SK-N-SH (cell line): ENCODE measurements at regions not wholly inside any gene's neighbourhood (a gene's known extent, or its start where the extent isn't known, plus 50 kb on each side); places are given as distances from the start of the nearest gene placed in this dataset.

Source experiments
- CTCF ChIA-PET: fragments of 300-600, 350-600 bp; formaldehyde crosslinking; extraction: SDS; loops from one replicate; lab custom pipeline; 2021; lab: Yijun Ruan, JAX
- POLR2A ChIA-PET: fragments of 350-600 bp; sonication (Branson Sonifier 250); formaldehyde crosslinking; extraction: SDS; loops from one replicate; lab custom pipeline; 2020; ENCODE audit warnings: antibody characterized with exemption, inconsistent platforms; lab: Yijun Ruan, JAX
- DNase-seq: peaks from one replicate; pipeline ENCODE4 v3.0.0; 2012
- H2AFZ ChIP-seq: fragments of 200-600 bp; sonication (generic); 2 replicates; pipeline ENCODE4 v1.8.1; 2016; ENCODE audit warnings: antibody characterized with exemption, mild to moderate bottlenecking, low read depth
- H3F3A ChIP-seq: fragments of 200-600 bp; sonication (generic); replicated peaks from 2 replicates; pipeline ENCODE3; 2016; ENCODE audit warnings: antibody characterized with exemption, mild to moderate bottlenecking; ENCODE audit not compliant: insufficient read depth
- H3K27ac ChIP-seq, 2 experiments: fragments of 200-500 bp in 1 of 2; fragments of 200-600 bp in 1 of 2; sonication (Bioruptor generic) in 1 of 2; sonication (generic), shearing (Covaris generic) in 1 of 2; 2 replicates each; pipeline versions ENCODE4 v1.5.1 to v1.6.1; 2014 to 2016; ENCODE audit warnings: low read depth in 2 of 2, inconsistent platforms in 1 of 2, low read length in 1 of 2, mild to moderate bottlenecking in 1 of 2, mixed read lengths in 1 of 2
- H3K27me3 ChIP-seq: fragments of 200-600 bp; sonication (generic), shearing (Covaris generic); 2 replicates; pipeline ENCODE4 v1.6.1; 2016; ENCODE audit warnings: mixed run types; ENCODE audit not compliant: insufficient read depth
- H3K36me3 ChIP-seq, 2 experiments: fragments of 200-500 bp in 1 of 2; fragments of 200-600 bp in 1 of 2; sonication (Bioruptor generic) in 1 of 2; sonication (generic) in 1 of 2; replicated peaks in 1 of 2; 2 replicates each; pipeline versions ENCODE3 to v1.5.1; 2014 to 2016; ENCODE audit warnings: low read length in 1 of 2, mild to moderate bottlenecking in 1 of 2; ENCODE audit not compliant: insufficient read depth in 2 of 2, control insufficient read depth in 1 of 2
- H3K4me1 ChIP-seq, 2 experiments: fragments of 200-500 bp in 1 of 2; fragments of 200-600 bp in 1 of 2; sonication (Bioruptor generic) in 1 of 2; sonication (generic), shearing (Covaris generic) in 1 of 2; 2 replicates each; pipeline versions ENCODE4 v1.5.1 to v1.6.1; 2014 to 2016; ENCODE audit warnings: low read depth in 1 of 2, low read length in 1 of 2, mixed run types in 1 of 2; ENCODE audit not compliant: insufficient read depth in 2 of 2, control insufficient read depth in 1 of 2
- H3K4me2 ChIP-seq: fragments of 200-600 bp; sonication (generic), shearing (Covaris generic); 2 replicates; pipeline ENCODE4 v1.6.1; 2017; ENCODE audit warnings: mixed run types
- H3K4me3 ChIP-seq, 2 experiments: fragments of 200-500 bp in 1 of 2; fragments of 200-600 bp in 1 of 2; sonication (Bioruptor generic) in 1 of 2; sonication (generic), shearing (Covaris generic) in 1 of 2; 2 replicates each; pipeline versions ENCODE4 v1.5.1 to v1.8.1; 2014 to 2016; ENCODE audit warnings: low read depth in 2 of 2, inconsistent platforms in 1 of 2, low read length in 1 of 2, mild to moderate bottlenecking in 1 of 2, mixed read lengths in 1 of 2, moderate library complexity in 1 of 2
- H3K79me2 ChIP-seq: fragments of 200-600 bp; sonication (generic); 2 replicates; pipeline ENCODE4 v1.8.1; 2017; ENCODE audit warnings: mild to moderate bottlenecking; ENCODE audit not compliant: insufficient read depth
- H3K9ac ChIP-seq: fragments of 200-600 bp; sonication (generic); 2 replicates; pipeline ENCODE4 v1.6.1; 2017; ENCODE audit warnings: mixed run types
- H3K9me2 ChIP-seq: fragments of 200-600 bp; sonication (generic); 2 replicates; pipeline ENCODE4 v1.6.1; 2017; ENCODE audit warnings: mixed run types
- H3K9me3 ChIP-seq: fragments of 200-600 bp; sonication (generic); 2 replicates; pipeline ENCODE4 v1.6.1; 2017; ENCODE audit warnings: mixed run types, mild to moderate bottlenecking, moderate library complexity
- H4K20me1 ChIP-seq: fragments of 200-600 bp; sonication (generic); 2 replicates; pipeline ENCODE4 v1.6.1; 2017; ENCODE audit warnings: mild to moderate bottlenecking, mixed run types; ENCODE audit not compliant: insufficient read depth
- ELF1 ChIP-seq: IDR thresholded peaks from 2 replicates; pipeline ENCODE4 v1.4.0; 2012
- EP300 ChIP-seq, 2 experiments: IDR thresholded peaks; 2 replicates each; pipeline versions ENCODE4 v1.4.0 to v1.6.1; 2012; ENCODE audit warnings: borderline replicate concordance in 1 of 2, low read depth in 1 of 2, low read length in 1 of 2
- EZH2phosphoT487 ChIP-seq: fragments of 200-600 bp; sonication (generic); IDR thresholded peaks from 2 replicates; pipeline ENCODE4 v1.6.1; 2017; ENCODE audit warnings: low read depth, mixed run types, mild to moderate bottlenecking, antibody characterized with exemption, moderate library complexity, borderline replicate concordance
- FOSL2 ChIP-seq: IDR thresholded peaks from 2 replicates; pipeline ENCODE4 v1.4.0; 2012; ENCODE audit warnings: low read depth, mild to moderate bottlenecking, moderate library complexity, borderline replicate concordance
- FOXM1 ChIP-seq: IDR thresholded peaks from 2 replicates; pipeline ENCODE4 v1.4.0; 2012; ENCODE audit warnings: low read depth, mild to moderate bottlenecking
- GABPA ChIP-seq: IDR thresholded peaks from 2 replicates; pipeline ENCODE4 v1.4.0; 2012; ENCODE audit warnings: low read depth, mild to moderate bottlenecking
- GATA2 ChIP-seq: sonication (generic); formaldehyde crosslinking; IDR thresholded peaks from 2 replicates; pipeline ENCODE4 v1.5.0; 2020; ENCODE audit warnings: mild to moderate bottlenecking, missing genetic modification reagents
- MEF2A ChIP-seq: IDR thresholded peaks from 2 replicates; pipeline ENCODE4 v1.4.0; 2012; ENCODE audit warnings: low read depth, borderline replicate concordance
- NRF1 ChIP-seq: IDR thresholded peaks from 2 replicates; pipeline ENCODE4 v1.6.1; 2012; ENCODE audit warnings: low read depth, mild to moderate bottlenecking, low read length
- PBX3 ChIP-seq: IDR thresholded peaks from 2 replicates; pipeline ENCODE4; 2012
- POLR2AphosphoS5 ChIP-seq: IDR thresholded peaks from 2 replicates; pipeline ENCODE4 v1.6.1; 2012; ENCODE audit warnings: low read depth, low read length
- RAD21 ChIP-seq: IDR thresholded peaks from 2 replicates; pipeline ENCODE4 v1.6.1; 2012; ENCODE audit warnings: mild to moderate bottlenecking, low read length
- REST ChIP-seq: IDR thresholded peaks from 2 replicates; pipeline ENCODE4 v1.6.1; 2012; ENCODE audit warnings: mild to moderate bottlenecking, low read depth, low read length, moderate library complexity
- RFX5 ChIP-seq: IDR thresholded peaks from 2 replicates; pipeline ENCODE4 v1.6.1; 2012; ENCODE audit warnings: mild to moderate bottlenecking, improper control_type of control experiment, low read length
- RXRA ChIP-seq: IDR thresholded peaks from 2 replicates; pipeline ENCODE4 v1.4.0; 2012; ENCODE audit warnings: low read depth, mild to moderate bottlenecking, borderline replicate concordance
- SIN3A ChIP-seq: IDR thresholded peaks from 2 replicates; pipeline ENCODE4 v1.6.1; 2012; ENCODE audit warnings: low read depth, mild to moderate bottlenecking, low read length, moderate library complexity, borderline replicate concordance
- USF1 ChIP-seq: IDR thresholded peaks from 2 replicates; pipeline ENCODE4 v1.4.0; 2012; ENCODE audit warnings: low read depth, borderline replicate concordance
- USF2 ChIP-seq: fragments of 150-350 bp; IDR thresholded peaks from 2 replicates; pipeline ENCODE4 v1.6.1; 2017; ENCODE audit warnings: antibody characterized with exemption, low read length, low read depth, borderline replicate concordance
- YY1 ChIP-seq: IDR thresholded peaks from 2 replicates; pipeline ENCODE4 v1.4.0; 2012; ENCODE audit warnings: low read depth, mild to moderate bottlenecking
- ZBTB33 ChIP-seq: IDR thresholded peaks from 2 replicates; pipeline ENCODE4 v1.4.0; 2012; ENCODE audit warnings: low read depth, borderline replicate concordance
- WGBS: methylation state at CpG from one replicate; pipeline ENCODE4 v1.1.6; 2017; ENCODE audit warnings: low lambda C conversion rate; 5-methylcytosine and 5-hydroxymethylcytosine counted together

GRCh38 chr12:124152731-124153130 is 142.2 kb upstream of the RFLNA start:
- H3K27me3 ChIP-seq = no peaks in the 10 kb centered on the region; the same call in 1 of the 2 replicates
- 40% methylated on average over 8 of the region's 8 CpGs for WGBS
- H3K9me2 ChIP-seq = no peaks in the 10 kb centered on the region
- H3K4me3 ChIP-seq = no peak overlapping the region
- H2AFZ ChIP-seq = no peak overlapping the region
- no peaks in the 10 kb centered on the region for H3K79me2 ChIP-seq
- no peak overlapping the region for H3K9ac ChIP-seq
- no peaks in the 10 kb centered on the region for H3K36me3 ChIP-seq
- H3F3A ChIP-seq = no peaks in the 10 kb centered on the region
- POLR2A ChIA-PET = no interaction called here
- no peak for TF ChIP-seq MEF2A
- TF ChIP-seq SIN3A = no peak
- TF ChIP-seq NRF1 = no peak
- no peak for TF ChIP-seq RAD21
- no peak for TF ChIP-seq GATA2 (CRISPR knock-in tag)
- TF ChIP-seq RFX5 = no peak
- no peak for TF ChIP-seq FOSL2
- no peak for TF ChIP-seq EP300 (IDR thresholded peaks at IDR 0.05; ENCODE audit: borderline replicate concordance in 1 of 2, low read depth in 1 of 2, low read length in 1 of 2)
- no peak for TF ChIP-seq PBX3
- TF ChIP-seq RXRA = no peak
- CTCF ChIA-PET = no interaction called here
- H3K27ac ChIP-seq = no peak overlapping the region
- H3K4me2 ChIP-seq = no peak overlapping the region
- no peaks in the 10 kb centered on the region for H4K20me1 ChIP-seq
- H3K9me3 ChIP-seq = no peaks in the 10 kb centered on the region
- no peak for DNase-seq
- no peaks in the 10 kb centered on the region for H3K4me1 ChIP-seq

- H3K27ac ChIP-seq = no peak overlapping the region
- no peaks in the 10 kb centered on the region for H3K9me3 ChIP-seq
- H3K79me2 ChIP-seq = no peaks in the 10 kb centered on the region
- no peak overlapping the region for H2AFZ ChIP-seq
- POLR2A ChIA-PET = no interaction called here
- no peak overlapping the region for H3K4me3 ChIP-seq
- H3F3A ChIP-seq = no peaks in the 10 kb centered on the region
- no peak overlapping the region for H3K4me2 ChIP-seq
- no peak overlapping the region for H3K9ac ChIP-seq
- DNase-seq = no peak
- H3K27me3 ChIP-seq = no peaks in the 10 kb centered on the region; the same call in 1 of the 2 replicates
- TF ChIP-seq EZH2phosphoT487 = no peak
- no peak for TF ChIP-seq GATA2 (CRISPR knock-in tag)
- no peak for TF ChIP-seq MEF2A
- no peak for TF ChIP-seq ELF1
- no peak for TF ChIP-seq EP300 (IDR thresholded peaks at IDR 0.05; ENCODE audit: borderline replicate concordance in 1 of 2, low read depth in 1 of 2, low read length in 1 of 2)
- no peak for TF ChIP-seq USF1
- no peak for TF ChIP-seq ZBTB33
- no peak for TF ChIP-seq RFX5
- no peak for TF ChIP-seq FOXM1
- no peak for TF ChIP-seq RAD21
- no peak for TF ChIP-seq POLR2AphosphoS5
- no peak for TF ChIP-seq FOSL2
- TF ChIP-seq GABPA = no peak
- no peak for TF ChIP-seq REST
- TF ChIP-seq USF2 = no peak
- no peak for TF ChIP-seq YY1
- no peak for TF ChIP-seq SIN3A
- TF ChIP-seq, all 33 proteins: peak for 0
- 26% methylated on average over 2 of the region's 2 CpGs for WGBS
- Histone ChIP-seq H3K4me1 (no peaks in the 10 kb centered on the region), H3K9me2 (no peaks in the 10 kb centered on the region), H4K20me1 (no peaks in the 10 kb centered on the region), H3K36me3 (no peaks in the 10 kb centered on the region)
- CTCF ChIA-PET = no interaction called here
These were observed 141.5 kb upstream of the RFLNA start for GRCh38 chr12:124153392-124153791.
